ENCODE measurements at regions not wholly inside any gene's neighbourhood (a gene's known extent, or its start where the extent isn't known, plus 50 kb on each side); places are given as distances from the start of the nearest gene placed in this dataset.

DNA sequence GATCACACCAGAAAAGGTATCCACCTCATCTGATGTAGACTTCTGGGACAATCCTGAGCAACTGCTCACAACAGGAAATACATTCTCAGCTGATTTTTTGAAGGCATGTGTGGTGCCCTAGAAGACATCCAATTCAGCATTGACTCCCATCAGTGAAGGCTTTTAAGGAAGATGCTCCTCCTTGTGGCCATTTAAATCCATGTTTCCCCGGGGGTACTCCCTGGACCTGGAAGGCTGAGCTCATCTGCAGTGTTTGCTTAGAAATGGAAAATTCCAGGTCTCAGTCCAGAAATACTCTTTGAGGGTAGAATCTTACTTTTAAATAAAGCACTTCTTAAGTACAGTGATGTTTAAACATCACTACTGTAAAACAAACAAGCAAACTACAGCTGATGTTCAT is 195.5 kb upstream of the PDE10A start:
- Histone ChIP-seq H3K27ac (no peak overlapping the region), H3K4me3 (no peak overlapping the region)

DNA sequence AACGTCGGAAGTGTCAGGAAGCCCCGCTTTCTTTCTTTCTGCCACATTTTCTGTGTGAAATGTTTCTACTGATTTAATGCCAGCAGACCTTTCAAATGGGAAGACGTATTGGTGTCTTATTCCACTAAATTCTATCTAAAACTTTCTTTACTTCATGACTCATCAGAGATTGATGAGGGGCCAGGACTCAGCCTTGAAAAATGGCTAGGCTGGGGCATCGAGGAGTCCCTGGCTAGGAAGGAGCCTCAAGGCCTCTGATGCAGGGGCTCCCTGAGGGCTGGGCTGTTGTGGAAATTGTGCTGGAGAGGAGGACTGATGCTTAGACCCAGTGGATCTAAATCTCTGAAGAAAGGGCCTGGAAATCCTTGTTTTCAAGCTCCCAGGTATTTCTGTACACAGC is 192.8 kb upstream of the PDE10A start:
- no peak overlapping the region for H3K27ac ChIP-seq
- H3K4me3 ChIP-seq = no peak overlapping the region

DNA sequence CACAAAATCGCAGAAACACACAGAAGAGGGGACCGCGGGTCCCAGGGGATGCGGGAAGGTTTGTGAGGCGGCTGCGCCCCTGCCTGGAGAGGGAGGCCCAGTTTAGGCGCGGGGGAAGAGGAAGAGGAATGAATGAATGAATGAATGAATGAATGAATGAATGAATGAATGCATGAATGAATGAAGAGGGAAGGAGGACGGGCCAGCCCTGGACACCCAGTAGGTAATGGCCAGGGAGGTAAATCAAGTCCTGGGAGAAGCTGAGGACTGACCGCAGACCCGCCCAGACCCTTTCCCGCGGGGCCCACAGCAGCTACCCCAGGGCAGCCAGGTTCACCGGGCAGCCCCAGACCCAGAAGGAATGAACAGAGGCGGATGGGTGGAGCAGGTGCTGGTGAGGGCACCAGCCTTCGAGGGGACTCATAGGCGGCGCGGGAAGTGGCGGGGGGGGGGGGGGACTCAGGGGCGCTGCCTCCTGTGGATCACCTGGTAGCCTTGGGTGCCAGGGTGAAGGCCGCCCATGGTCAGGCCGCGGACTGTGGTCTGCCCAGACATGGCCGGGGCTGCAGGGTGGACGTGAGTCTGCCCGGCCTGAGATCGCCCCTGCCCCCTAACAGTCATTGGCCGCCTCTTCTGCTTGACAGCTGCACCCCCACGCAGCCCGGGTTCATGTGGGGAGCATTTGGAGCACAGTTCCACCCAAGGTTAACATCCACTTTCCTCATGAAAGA is 192.0 kb upstream of the PDE10A start:
- no peak overlapping the region for H3K27ac ChIP-seq
- no peak overlapping the region for H3K4me3 ChIP-seq

DNA sequence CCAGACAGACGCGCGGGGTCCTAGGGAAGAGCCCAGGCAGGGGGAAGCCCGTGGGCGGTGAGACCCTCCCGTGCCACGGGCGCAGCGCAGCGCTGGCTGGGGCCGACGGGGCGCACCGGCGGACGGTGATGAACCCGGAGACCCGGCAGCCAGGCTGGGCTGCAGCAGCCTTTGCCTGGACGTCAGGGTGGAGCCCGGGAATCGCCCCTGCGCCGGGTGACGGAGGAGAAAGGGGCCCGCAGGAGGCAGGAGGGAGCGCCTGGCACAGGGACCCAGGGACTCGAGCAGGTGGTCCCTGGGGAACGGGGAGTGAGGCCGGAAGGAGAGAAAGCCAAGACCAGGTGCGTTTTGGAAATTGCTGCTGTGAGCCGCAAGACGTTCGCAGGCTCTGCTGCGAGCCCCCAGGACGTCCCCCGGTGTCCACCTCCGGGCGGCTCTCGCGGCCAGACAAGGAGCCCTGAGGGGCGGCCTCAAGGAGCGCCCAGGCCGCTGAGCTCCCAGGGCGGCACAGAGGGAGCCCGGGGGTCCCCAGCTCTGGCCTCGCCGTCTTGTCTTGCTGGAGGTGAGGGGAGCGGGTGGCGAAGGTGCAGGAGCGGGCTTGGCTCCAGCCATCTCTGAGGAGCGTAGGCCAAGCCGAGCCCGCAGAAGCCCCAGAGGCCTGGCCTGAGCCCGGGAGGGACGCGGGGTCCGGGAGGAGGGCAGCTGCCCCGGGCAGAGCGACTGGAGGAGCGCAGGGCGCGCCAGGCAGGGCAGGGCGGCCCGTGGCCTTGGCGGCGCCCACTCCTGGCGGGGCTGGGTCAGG is 191.2 kb upstream of the PDE10A start:
- no peak overlapping the region for H3K4me3 ChIP-seq
- no peak overlapping the region for H3K27ac ChIP-seq

DNA sequence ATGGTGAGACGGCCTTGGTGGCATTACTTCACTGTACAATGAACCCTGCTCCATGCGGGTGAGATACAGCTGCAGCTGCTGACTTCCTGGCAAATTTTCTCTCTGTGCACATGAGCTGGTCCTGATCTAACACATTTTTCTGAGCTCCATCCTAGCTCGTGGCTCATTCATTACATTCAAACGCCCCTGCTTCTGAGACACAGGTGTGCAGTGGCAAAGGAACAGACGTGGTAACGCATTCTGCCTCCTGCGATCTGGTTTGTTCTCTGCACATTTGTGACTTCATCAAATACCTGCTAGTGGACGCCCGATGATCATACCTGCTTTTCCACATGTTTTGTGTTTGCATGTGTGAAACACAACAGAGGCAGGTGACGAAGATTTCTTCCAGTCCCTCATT is 189.6 kb upstream of the PDE10A start:
- no peak overlapping the region for H3K4me3 ChIP-seq

DNA sequence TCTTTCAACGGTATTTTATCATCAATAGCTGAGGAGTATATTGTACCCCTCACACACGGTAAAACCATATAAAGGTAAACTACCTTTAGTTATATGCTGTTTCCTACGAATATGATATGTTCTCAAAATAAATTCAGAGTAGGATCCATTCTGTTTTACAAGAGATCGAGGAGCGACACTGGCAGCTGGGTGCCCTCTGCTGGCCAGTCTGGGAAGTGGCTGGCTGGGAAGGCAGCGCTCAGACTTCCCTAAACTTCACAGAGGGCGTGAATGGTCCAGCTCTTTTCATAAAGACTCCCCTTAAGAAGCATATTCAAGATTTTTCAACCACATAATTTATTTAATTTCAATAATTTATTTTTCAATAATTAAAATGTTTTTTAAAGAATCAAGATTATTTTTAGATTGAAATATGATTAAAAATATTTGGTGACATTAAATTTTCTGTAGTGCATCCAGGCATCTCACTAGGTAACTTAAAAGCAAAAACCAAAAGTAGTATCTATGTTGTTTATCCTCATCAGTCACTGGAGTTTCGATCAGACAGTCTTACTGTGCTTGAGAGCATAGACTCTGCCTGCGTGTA is 187.5 kb upstream of the PDE10A start:
- H3K27ac ChIP-seq = no peak overlapping the region
- H3K4me3 ChIP-seq = no peak overlapping the region

More for the DNA sequence above, 189.6 kb upstream of the PDE10A start:
- H3K27ac ChIP-seq = no peak overlapping the region

DNA sequence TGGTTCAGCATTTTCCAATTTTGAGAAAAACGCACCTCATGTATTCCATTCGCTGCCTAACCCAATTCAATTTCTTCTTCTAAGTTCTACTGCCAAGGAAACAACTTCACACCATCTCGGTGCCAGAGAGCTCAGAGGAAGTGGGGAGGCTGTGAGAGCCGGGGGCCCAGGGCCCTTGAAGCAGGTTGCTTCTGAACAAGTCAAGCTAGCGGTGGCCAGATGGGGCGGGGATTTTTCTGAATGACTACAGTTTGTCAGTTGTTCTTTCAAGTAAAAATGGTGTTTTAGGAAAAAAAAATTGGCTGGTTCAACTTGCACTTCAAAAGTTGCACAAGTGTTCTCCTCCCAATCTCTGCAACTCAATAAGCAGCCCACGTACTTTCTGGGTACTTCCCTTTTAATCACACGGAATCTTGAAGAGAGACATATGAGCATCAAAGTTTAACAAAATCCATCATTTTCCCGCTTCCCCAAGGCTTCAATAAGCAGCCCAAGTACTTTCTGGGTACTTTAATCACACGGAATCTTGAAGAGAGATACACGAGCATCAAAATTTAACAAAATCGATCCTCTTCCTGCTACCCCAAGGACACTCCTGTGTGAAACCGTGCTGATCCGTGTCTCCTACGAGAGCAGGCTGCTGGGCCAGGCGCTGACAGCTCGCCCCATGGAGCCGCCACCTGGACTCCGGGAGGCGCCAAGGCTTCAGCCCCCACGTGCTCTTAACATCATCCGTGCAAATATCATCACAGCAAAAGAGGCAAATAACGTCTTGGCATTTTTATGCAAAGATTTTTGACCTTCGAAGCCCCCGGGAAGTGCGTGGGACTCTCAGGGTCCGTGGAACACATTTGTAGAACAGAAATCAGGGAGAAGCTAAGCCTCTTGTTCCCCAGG is 186.7 kb upstream of the PDE10A start:
- H3K4me3 ChIP-seq = no peak overlapping the region
- H3K27ac ChIP-seq = no peak overlapping the region

DNA sequence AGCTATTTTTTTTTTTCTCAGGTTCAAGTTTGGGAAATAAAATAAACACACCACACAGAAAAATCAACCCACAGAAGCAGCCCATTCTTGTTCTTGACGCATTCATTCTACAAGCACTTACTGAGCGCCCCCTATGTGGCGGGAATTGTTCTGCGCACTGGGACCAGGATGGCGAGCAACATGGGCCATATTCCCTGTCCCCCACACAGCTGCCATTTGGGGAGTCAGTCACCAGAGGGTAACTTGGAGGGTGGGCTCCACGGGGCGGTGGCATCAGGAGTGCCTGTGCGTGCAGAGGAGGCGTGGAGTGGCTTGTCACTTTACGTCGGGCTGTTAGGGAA is 185.0 kb upstream of the PDE10A start:
- Histone ChIP-seq H3K27ac (no peak overlapping the region), H3K4me3 (no peak overlapping the region)

DNA sequence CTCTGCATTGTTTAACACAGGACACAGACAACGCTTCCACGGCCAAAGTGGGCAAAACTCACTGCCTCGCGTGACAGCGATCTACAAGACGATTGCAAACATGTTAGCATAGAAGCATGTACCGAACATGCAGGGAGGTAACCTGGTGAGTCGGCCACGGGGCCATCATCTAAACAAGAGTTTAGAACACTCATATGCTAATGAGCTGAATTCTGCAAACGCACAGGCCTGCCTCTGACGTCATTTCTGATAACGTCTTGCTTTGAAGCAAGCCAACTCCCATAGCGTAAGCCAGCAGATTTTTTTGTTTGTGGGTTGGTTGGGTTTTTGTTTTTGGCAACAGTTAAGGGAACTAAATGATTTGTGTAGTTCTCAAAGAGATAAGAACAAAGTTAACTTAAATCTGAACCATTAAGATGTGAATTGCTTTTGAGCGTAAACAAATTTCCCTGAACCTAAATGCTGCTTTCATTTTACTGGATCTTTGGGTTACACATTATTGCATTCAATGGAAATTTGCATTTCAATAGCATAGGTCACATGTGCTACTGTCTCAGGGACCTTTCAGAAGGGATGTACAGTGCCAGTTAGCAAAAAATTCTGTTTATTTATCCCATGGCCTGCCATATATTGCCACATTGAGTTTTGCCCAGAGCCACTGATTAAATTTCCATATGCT is 184.5 kb upstream of the PDE10A start:
- H3K27ac ChIP-seq = no peak overlapping the region
- no peak overlapping the region for H3K4me3 ChIP-seq

DNA sequence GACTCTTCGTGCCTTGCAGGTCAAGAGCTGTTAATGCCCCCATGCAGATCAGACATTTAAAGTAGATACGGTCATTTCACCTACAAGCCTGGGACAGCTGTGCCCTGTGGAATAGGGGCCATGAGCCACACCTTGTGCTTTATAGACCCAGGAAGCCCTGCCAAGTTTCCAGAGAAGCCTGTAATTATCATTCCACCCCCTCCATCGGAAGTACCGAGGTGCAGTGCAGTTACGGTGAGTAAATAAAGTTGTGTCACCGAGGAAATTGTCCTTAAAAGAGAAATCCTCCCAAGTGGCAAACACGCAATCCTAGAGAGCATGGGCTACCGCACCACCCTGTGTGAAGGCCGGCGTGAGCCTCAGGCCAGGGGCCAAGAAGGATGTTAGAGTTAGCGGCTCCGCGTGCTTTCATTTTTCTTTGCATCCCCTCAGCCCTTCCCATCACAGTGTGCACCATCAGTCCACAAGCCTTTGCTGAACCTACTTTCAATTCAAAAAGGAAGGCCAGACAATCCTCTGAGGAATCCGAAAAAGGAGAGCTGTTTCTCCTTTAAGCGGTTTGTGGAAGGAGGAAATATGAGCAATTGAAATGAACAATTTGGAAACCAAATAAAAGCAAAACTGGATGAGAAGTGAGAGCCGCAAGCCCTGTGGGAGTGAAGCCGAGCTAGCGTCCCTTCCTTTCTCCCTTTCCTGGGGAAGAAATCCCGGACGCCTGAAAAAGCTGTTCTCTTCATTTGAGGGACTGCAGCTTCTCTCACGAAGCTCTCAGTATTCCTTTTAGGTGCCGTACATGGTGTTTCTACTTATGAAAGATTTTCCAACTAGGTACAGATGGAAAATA is 183.3 kb upstream of the PDE10A start:
- H3K27ac ChIP-seq = peak overlapping the region in 2 of 21 experiments; percentile 5 to 35
- peak overlapping the region in 3 of 7 experiments; percentile 2 to 31 (median 9) for H3K4me3 ChIP-seq

DNA sequence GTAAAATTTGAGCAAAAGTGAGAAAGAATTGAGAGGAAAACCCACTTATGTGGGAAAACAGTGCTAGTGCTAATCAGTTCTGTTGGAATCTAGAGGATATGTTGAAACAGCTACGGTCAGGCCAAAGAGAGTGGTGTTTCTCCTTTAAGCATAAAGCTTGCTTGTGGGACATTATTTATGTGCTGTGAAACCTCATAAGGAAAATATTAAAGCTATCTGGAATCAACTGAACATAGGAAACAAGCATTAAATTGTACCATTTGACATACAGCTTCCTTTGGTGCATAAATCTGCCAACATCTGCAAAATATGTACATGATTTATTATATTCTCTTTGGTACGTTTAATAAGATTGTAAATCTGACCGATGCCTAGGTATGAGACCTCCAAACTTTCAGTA is 182.5 kb upstream of the PDE10A start:
- no peak overlapping the region for H3K27ac ChIP-seq
- H3K4me3 ChIP-seq = no peak overlapping the region

DNA sequence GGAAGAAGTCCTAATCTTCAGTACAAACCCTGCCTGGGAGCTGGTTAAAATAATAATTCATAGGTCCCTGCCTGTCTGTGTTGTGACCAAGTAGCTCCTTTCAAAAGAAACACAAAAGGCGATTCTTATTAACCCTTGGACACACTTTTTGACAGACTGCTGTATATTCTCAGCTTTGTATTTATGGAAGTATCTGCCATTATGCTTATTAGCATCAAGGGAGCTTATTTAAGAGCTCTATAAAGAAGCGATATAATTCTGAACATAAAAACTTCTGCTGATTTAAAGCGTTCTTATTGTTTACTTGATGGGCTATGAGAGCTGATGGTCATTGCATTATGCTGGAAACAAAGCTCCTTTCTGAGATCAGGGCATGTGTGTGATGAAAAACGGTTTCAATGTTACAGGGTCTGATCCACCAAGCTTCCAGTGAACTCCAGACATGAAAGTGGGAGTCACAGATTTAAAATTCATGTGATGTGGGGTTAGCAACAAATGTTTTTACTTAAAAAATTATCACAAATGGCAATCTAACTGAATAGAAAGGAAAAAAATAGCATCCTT is 181.8 kb upstream of the PDE10A start:
- no peak overlapping the region for H3K27ac ChIP-seq

DNA sequence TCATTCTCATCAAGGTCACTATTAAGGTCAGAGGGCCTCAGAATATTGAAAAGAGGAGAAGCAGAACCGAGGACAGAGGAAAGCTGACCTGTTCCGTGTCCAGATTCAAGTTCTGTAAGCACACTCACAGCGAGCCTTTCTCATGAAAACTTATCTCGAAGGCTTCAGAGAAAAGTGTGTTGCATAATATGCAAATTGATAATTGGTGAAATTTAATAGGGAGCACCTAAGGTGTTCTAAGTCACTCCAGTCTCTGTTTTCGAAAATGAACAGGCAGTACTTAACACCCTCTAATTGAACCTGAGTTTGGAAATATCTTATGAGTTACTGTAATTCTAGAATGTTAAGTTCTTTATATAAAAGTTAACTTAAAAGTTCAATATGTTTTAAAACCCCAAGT is 181.2 kb upstream of the PDE10A start:
- Histone ChIP-seq H3K4me3 (no peak overlapping the region), H3K27ac (no peak overlapping the region)

More for the DNA sequence above, 181.8 kb upstream of the PDE10A start:
- H3K4me3 ChIP-seq = no peak overlapping the region

DNA sequence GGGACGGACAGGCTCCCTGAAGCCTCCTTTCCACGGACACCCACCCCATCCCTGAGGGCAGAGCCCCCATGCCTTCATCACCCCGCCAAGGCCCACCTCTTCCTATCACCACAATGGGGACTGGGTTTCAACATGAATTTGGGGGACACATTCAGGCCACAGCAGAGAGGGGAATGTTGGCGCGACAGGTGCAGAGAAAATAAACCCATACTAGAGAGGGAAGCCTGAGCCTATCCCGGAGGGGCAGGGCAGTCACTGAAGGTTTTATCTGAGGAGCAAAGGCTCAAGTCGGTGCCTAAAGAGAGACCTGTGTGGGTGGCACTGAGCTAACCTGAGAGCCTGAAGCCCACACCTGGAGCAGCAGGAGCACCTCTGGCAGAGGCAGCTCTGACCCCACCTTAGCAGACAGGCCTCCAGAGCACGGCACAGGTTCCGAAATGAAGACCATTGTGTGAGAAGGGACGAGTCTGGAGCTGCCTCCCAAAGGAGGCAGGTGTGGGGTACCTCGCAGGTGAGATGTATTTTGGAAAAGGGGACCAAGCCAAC is 180.6 kb upstream of the PDE10A start:
- Histone ChIP-seq H3K4me3 (no peak overlapping the region), H3K27ac (no peak overlapping the region)

DNA sequence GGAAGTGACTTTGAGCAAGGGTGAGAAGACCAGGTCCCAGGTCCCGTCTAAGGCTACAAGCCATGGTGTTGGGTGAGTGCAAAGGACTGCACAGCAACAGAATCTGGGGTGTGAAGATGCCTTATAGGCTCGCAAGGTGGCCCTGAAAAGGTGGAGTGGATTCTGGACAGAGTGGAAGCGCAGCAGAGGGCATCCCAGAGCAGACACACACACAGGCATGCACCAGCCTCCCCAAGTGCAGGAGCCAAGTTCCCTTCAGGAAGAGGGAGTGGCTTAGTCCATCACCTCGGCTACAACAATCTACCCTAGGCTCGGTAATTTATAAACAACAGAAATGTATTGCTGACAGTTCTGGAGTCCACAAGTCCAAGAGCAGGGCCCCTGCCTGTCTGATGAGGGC is 180.1 kb upstream of the PDE10A start:
- H3K27ac ChIP-seq = no peak overlapping the region
- H3K4me3 ChIP-seq = no peak overlapping the region

DNA sequence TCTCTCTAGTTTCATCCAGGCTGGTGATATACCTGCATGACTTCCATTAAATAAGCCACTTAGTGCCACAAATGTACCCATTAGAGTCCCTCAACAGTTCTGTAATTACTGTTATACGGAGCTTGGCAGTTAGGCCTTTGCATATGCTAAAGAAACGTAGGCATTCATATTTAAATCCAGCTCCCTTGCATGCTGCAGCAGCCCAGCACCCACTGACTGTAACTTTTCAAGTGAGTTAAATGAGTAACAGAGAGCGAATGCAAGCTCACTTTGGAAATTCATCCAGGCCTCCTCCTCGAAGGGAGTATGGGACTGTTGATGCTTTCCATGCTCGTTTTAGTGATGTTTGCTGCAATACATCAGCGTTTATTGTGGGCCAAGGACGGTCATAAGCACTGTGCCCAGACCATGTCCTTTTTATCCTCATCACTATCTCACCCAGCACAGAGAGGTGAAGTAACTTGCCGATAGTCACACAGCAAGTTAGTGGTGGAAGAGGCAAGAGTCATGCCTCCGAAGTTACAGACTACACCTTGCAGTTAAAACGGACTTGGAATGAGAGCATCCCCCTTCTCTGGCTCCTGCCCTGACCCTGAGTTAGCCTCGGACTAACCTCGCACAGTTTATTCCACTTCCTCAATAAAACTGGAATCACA is 179.4 kb upstream of the PDE10A start:
- H3K27ac ChIP-seq = no peak overlapping the region
- no peak overlapping the region for H3K4me3 ChIP-seq

DNA sequence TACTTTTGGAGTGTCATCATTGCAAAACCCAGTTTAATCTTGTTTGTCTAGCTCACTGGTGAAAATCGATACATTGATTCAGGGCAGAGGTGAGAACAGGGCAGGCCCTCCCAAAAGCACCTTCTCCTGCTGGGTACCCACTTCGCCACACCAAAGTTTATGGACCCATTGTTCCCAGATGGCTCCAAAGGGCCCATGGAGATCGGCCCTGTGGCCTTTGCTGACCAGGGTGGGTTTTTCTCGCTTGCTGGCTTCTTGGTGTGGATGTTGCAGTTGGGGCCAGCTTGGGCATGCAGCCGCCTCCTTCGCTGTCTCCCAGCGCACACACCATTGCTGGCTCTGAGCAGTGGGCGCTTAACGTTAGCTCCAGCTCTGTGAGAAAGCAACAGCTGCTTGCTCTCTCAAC is 178.1 kb upstream of the PDE10A start:
- Histone ChIP-seq H3K4me3 (no peak overlapping the region), H3K27ac (no peak overlapping the region)
